ENCODE measurements at regions not wholly inside any gene's neighbourhood (a gene's known extent, or its start where the extent isn't known, plus 50 kb on each side); places are given as distances from the start of the nearest gene placed in this dataset.

GRCh38 chr12:115443351-115443938 is 759.5 kb upstream of the TBX3 start:
- Histone ChIP-seq H3K9ac (no peak overlapping the region), H3K9me2 (no peaks in the 10 kb centered on the region), H3K4me1 (ENCODE audit: control insufficient read depth in 1 of 2, insufficient read depth in 2 of 2, low read depth in 1 of 2, low read length in 1 of 2) (no peaks in the 10 kb centered on the region; a peak in 1 of 4 replicates), H3K27me3 (ENCODE audit: insufficient read depth) (no peaks in the 10 kb centered on the region), H4K20me1 (ENCODE audit: insufficient read depth) (no peaks in the 10 kb centered on the region), H3K9me3 (no peaks in the 10 kb centered on the region), H3K4me3 (ENCODE audit: low read depth in 2 of 2, low read length in 1 of 2) (no peak overlapping the region), H3K36me3 (replicated peaks in 1 of 2; ENCODE audit: control insufficient read depth in 1 of 2, insufficient read depth in 2 of 2, low read length in 1 of 2) (no peaks in the 10 kb centered on the region), H3K4me2 (no peak overlapping the region), H3K79me2 (ENCODE audit: insufficient read depth) (no peaks in the 10 kb centered on the region), H3F3A (replicated peaks; ENCODE audit: insufficient read depth) (no peaks in the 10 kb centered on the region), H2AFZ (ENCODE audit: low read depth) (no peak overlapping the region), H3K27ac (ENCODE audit: low read depth in 2 of 2, low read length in 1 of 2) (no peak overlapping the region)
- TF ChIP-seq TEAD4 (IDR thresholded peaks at IDR 0.05; ENCODE audit: borderline replicate concordance, insufficient read depth) (no peak), RCOR1 (IDR thresholded peaks at IDR 0.05; ENCODE audit: low read length) (no peak), CTCF (IDR thresholded peaks at IDR 0.05) (no peak), TAF1 (IDR thresholded peaks at IDR 0.05; ENCODE audit: borderline replicate concordance, low read depth, low read length) (no peak)
- no peak for DNase-seq
- POLR2A ChIA-PET, result no interaction called here
- CTCF ChIA-PET, result no interaction called here
- WGBS (ENCODE audit: low lambda C conversion rate), result 81% methylated on average over 4 of the region's 4 CpGs

- no peak for DNase-seq
Measured at GRCh38 chr12:115440438-115440837, 756.5 kb upstream of the TBX3 start.

More at GRCh38 chr12:115440438-115440837, 756.5 kb upstream of the TBX3 start:
- TF ChIP-seq FOSL2 (IDR thresholded peaks at IDR 0.05; ENCODE audit: borderline replicate concordance, low read depth) (peak; percentile 57), CHD2 (IDR thresholded peaks at IDR 0.05; ENCODE audit: low read length, partially characterized antibody) (no peak), TCF12 (IDR thresholded peaks at IDR 0.05) (peak; percentile 57), NFIC (IDR thresholded peaks at IDR 0.05; ENCODE audit: borderline replicate concordance) (peak; percentile 93), ZBTB33 (IDR thresholded peaks at IDR 0.05; ENCODE audit: borderline replicate concordance, low read depth) (no peak), PBX3 (IDR thresholded peaks at IDR 0.05) (peak; percentile 21; the same call in 1 of the 2 replicates), JUND (IDR thresholded peaks at IDR 0.05) (peak; percentile 51), RXRA (IDR thresholded peaks at IDR 0.05; ENCODE audit: borderline replicate concordance, low read depth) (peak; percentile 64; the same call in 1 of the 2 replicates)
- no peaks in the 10 kb centered on the region for H3K9me3 ChIP-seq
- no peaks in the 10 kb centered on the region for H4K20me1 ChIP-seq (ENCODE audit: insufficient read depth)
- H3K9me2 ChIP-seq, result no peaks in the 10 kb centered on the region
- CTCF ChIA-PET, result no interaction called here
- H3K27me3 ChIP-seq (ENCODE audit: insufficient read depth), result no peaks in the 10 kb centered on the region
- no peak overlapping the region for H3K4me3 ChIP-seq (ENCODE audit: low read depth in 2 of 2, low read length in 1 of 2)
- H2AFZ ChIP-seq (ENCODE audit: low read depth), result no peak overlapping the region
- 29% methylated on average over 3 of the region's 3 CpGs for WGBS (ENCODE audit: low lambda C conversion rate)
- H3K27ac ChIP-seq (ENCODE audit: low read depth in 2 of 2, low read length in 1 of 2), result 0 out of 4 replicates have a peak overlapping the region, but pooled peaks of 1 of the 2 experiments have one; percentile 12
- H3K79me2 ChIP-seq (ENCODE audit: insufficient read depth), result no peaks in the 10 kb centered on the region
- H3K4me1 ChIP-seq (ENCODE audit: control insufficient read depth in 1 of 2, insufficient read depth in 2 of 2, low read depth in 1 of 2, low read length in 1 of 2), result no peaks in the 10 kb centered on the region; a peak in 1 of 4 replicates
- H3K36me3 ChIP-seq (replicated peaks in 1 of 2; ENCODE audit: control insufficient read depth in 1 of 2, insufficient read depth in 2 of 2, low read length in 1 of 2), result no peaks in the 10 kb centered on the region
- H3K4me2 ChIP-seq, result peak overlapping the region; percentile 18; the same call in 1 of the 2 replicates
- no peaks in the 10 kb centered on the region for H3F3A ChIP-seq (replicated peaks; ENCODE audit: insufficient read depth)
- POLR2A ChIA-PET, result no interaction called here
- H3K9ac ChIP-seq, result no peak overlapping the region

Data from SK-N-SH (cell line).